ENCODE measurements at regions not wholly inside any gene's neighbourhood (a gene's known extent, or its start where the extent isn't known, plus 50 kb on each side); places are given as distances from the start of the nearest gene placed in this dataset.
"Not testable (repeated sequence)": the region's sequence is repeated elsewhere in the genome, so short reads cannot be mapped to it uniquely, and the experiment has no call there.

GRCh38 chr4:179372242-179372641 is 1930.0 kb upstream of the AGA start:
- H3K27me3 ChIP-seq (ENCODE audit: insufficient read depth, low read length) = no peaks in the 10 kb centered on the region

GRCh38 chr4:179372746-179373145 is 1930.5 kb upstream of the AGA start:
- Histone ChIP-seq H3K9me3 (ENCODE audit: low read depth, low read length) (no peaks in the 10 kb centered on the region), H3K4me1 (ENCODE audit: insufficient read depth, low read length) (no peaks in the 10 kb centered on the region), H3K27me3 (ENCODE audit: insufficient read depth, low read length) (no peaks in the 10 kb centered on the region), H3K4me3 (ENCODE audit: low read length) (no peak overlapping the region)

More at GRCh38 chr4:179372242-179372641, 1930.0 kb upstream of the AGA start:
- H3K9me3 ChIP-seq (ENCODE audit: low read depth, low read length) = no peaks in the 10 kb centered on the region
- H3K4me3 ChIP-seq (ENCODE audit: low read length) = no peak overlapping the region
- no peaks in the 10 kb centered on the region for H3K4me1 ChIP-seq (ENCODE audit: insufficient read depth, low read length)

GRCh38 chr4:179378847-179379246 is 1936.6 kb upstream of the AGA start:
- not testable (repeated sequence) for H3K4me1 ChIP-seq (ENCODE audit: insufficient read depth, low read length); H3K27me3 ChIP-seq (ENCODE audit: insufficient read depth, low read length); H3K4me3 ChIP-seq (ENCODE audit: low read length); H3K9me3 ChIP-seq (ENCODE audit: low read depth, low read length)

GRCh38 chr4:179392787-179393186 is 1950.5 kb upstream of the AGA start:
- no peak overlapping the region for H3K4me3 ChIP-seq (ENCODE audit: low read length)
- H3K27me3 ChIP-seq (ENCODE audit: insufficient read depth, low read length) = no peaks in the 10 kb centered on the region
- no peaks in the 10 kb centered on the region for H3K9me3 ChIP-seq (ENCODE audit: low read depth, low read length)
- no peaks in the 10 kb centered on the region for H3K4me1 ChIP-seq (ENCODE audit: insufficient read depth, low read length)

GRCh38 chr4:179398414-179398813 is 1956.2 kb upstream of the AGA start:
- Histone ChIP-seq H3K9me3 (ENCODE audit: low read depth, low read length) (no peaks in the 10 kb centered on the region), H3K4me3 (ENCODE audit: low read length) (no peak overlapping the region), H3K4me1 (ENCODE audit: insufficient read depth, low read length) (no peaks in the 10 kb centered on the region), H3K27me3 (ENCODE audit: insufficient read depth, low read length) (no peaks in the 10 kb centered on the region)

GRCh38 chr4:179399054-179399782 is 1957.0 kb upstream of the AGA start:
- no peak overlapping the region for H3K4me3 ChIP-seq (ENCODE audit: low read length)
- H3K9me3 ChIP-seq (ENCODE audit: low read depth, low read length) = no peaks in the 10 kb centered on the region
- H3K27me3 ChIP-seq (ENCODE audit: insufficient read depth, low read length) = no peaks in the 10 kb centered on the region
- H3K4me1 ChIP-seq (ENCODE audit: insufficient read depth, low read length) = no peaks in the 10 kb centered on the region

GRCh38 chr4:179415037-179415846 is 1973.0 kb upstream of the AGA start:
- H3K9me3 ChIP-seq (ENCODE audit: low read depth, low read length) = no peaks in the 10 kb centered on the region
- H3K4me3 ChIP-seq (ENCODE audit: low read length) = no peak overlapping the region
- no peaks in the 10 kb centered on the region for H3K27me3 ChIP-seq (ENCODE audit: insufficient read depth, low read length)
- no peaks in the 10 kb centered on the region for H3K4me1 ChIP-seq (ENCODE audit: insufficient read depth, low read length)

- Histone ChIP-seq H3K9me3 (ENCODE audit: low read depth, low read length) (no peaks in the 10 kb centered on the region), H3K4me3 (ENCODE audit: low read length) (no peak overlapping the region), H3K4me1 (ENCODE audit: insufficient read depth, low read length) (no peaks in the 10 kb centered on the region), H3K27me3 (ENCODE audit: insufficient read depth, low read length) (no peaks in the 10 kb centered on the region)
These were observed 1973.6 kb upstream of the AGA start for GRCh38 chr4:179415847-179416223.

- H3K4me1 ChIP-seq (ENCODE audit: insufficient read depth, low read length) = no peaks in the 10 kb centered on the region
- no peak overlapping the region for H3K4me3 ChIP-seq (ENCODE audit: low read length)
- H3K27me3 ChIP-seq (ENCODE audit: insufficient read depth, low read length) = no peaks in the 10 kb centered on the region
- H3K9me3 ChIP-seq (ENCODE audit: low read depth, low read length) = no peaks in the 10 kb centered on the region
These were observed 1975.1 kb upstream of the AGA start for GRCh38 chr4:179417357-179417756.

GRCh38 chr4:179437962-179438361 is 1995.7 kb upstream of the AGA start:
- Histone ChIP-seq H3K27me3 (ENCODE audit: insufficient read depth, low read length) (no peaks in the 10 kb centered on the region), H3K4me1 (ENCODE audit: insufficient read depth, low read length) (no peaks in the 10 kb centered on the region), H3K9me3 (ENCODE audit: low read depth, low read length) (no peaks in the 10 kb centered on the region), H3K4me3 (ENCODE audit: low read length) (no peak overlapping the region)

GRCh38 chr4:179441596-179441995 is 1999.4 kb upstream of the AGA start:
- Histone ChIP-seq H3K9me3 (ENCODE audit: low read depth, low read length) (no peaks in the 10 kb centered on the region), H3K4me1 (ENCODE audit: insufficient read depth, low read length) (no peaks in the 10 kb centered on the region), H3K4me3 (ENCODE audit: low read length) (no peak overlapping the region), H3K27me3 (ENCODE audit: insufficient read depth, low read length) (no peaks in the 10 kb centered on the region)

- no peak overlapping the region for H3K4me3 ChIP-seq (ENCODE audit: low read length)
- H3K4me1 ChIP-seq (ENCODE audit: insufficient read depth, low read length) = no peaks in the 10 kb centered on the region
- H3K27me3 ChIP-seq (ENCODE audit: insufficient read depth, low read length) = no peaks in the 10 kb centered on the region
- no peaks in the 10 kb centered on the region for H3K9me3 ChIP-seq (ENCODE audit: low read depth, low read length)
These were observed 2005.1 kb upstream of the AGA start for GRCh38 chr4:179447308-179447707.

GRCh38 chr4:179465131-179465797 is 2023.0 kb upstream of the AGA start:
- no peaks in the 10 kb centered on the region for H3K9me3 ChIP-seq (ENCODE audit: low read depth, low read length)
- no peaks in the 10 kb centered on the region for H3K27me3 ChIP-seq (ENCODE audit: insufficient read depth, low read length)

GRCh38 chr4:179467878-179468277 is 2025.6 kb upstream of the AGA start:
- Histone ChIP-seq H3K4me3 (ENCODE audit: low read length) (no peak overlapping the region), H3K27me3 (ENCODE audit: insufficient read depth, low read length) (no peaks in the 10 kb centered on the region), H3K9me3 (ENCODE audit: low read depth, low read length) (peaks cover 4% of the 10 kb centered on the region), H3K4me1 (ENCODE audit: insufficient read depth, low read length) (no peaks in the 10 kb centered on the region)

More at GRCh38 chr4:179465131-179465797, 2023.0 kb upstream of the AGA start:
- Histone ChIP-seq H3K4me1 (ENCODE audit: insufficient read depth, low read length) (no peaks in the 10 kb centered on the region), H3K4me3 (ENCODE audit: low read length) (no peak overlapping the region)

- H3K27me3 ChIP-seq (ENCODE audit: insufficient read depth, low read length) = no peaks in the 10 kb centered on the region
- H3K4me3 ChIP-seq (ENCODE audit: low read length) = no peak overlapping the region
These were observed 2029.9 kb upstream of the AGA start for GRCh38 chr4:179472164-179472563.

More at GRCh38 chr4:179472164-179472563, 2029.9 kb upstream of the AGA start:
- Histone ChIP-seq H3K4me1 (ENCODE audit: insufficient read depth, low read length) (no peaks in the 10 kb centered on the region), H3K9me3 (ENCODE audit: low read depth, low read length) (peaks cover 4% of the 10 kb centered on the region)
